Sigmoid colon (tissue), 4 donors: ENCODE measurements at regions not wholly inside any gene's neighbourhood (a gene's known extent, or its start where the extent isn't known, plus 50 kb on each side); places are given as distances from the start of the nearest gene placed in this dataset.

Experiments used
- POLR2A ChIP-seq, 2 donors: fragments of 450-650 bp; IDR thresholded peaks; one replicate each; pipeline ENCODE4 v1.6.1; 2016; ENCODE audit warnings: antibody characterized with exemption in 2 of 2, mild to moderate bottlenecking in 2 of 2, moderate library complexity in 2 of 2
- POLR2AphosphoS5 ChIP-seq, 4 donors: sonication (generic); formaldehyde crosslinking; IDR thresholded peaks; one replicate each; pipeline ENCODE4 v1.6.1; 2017; ENCODE audit warnings: antibody characterized with exemption in 4 of 4
- TF ChIP-seq, protein P1 (sequence below), 4 experiments: fragments of 450-650 bp in 3 of 4; fragments of 200-600 bp in 1 of 4; IDR thresholded peaks; one replicate each; pipeline ENCODE4 v1.5.1; 2016 to 2019; ENCODE audit warnings: antibody characterized with exemption in 4 of 4, mild to moderate bottlenecking in 3 of 4, moderate library complexity in 2 of 4

DNA sequence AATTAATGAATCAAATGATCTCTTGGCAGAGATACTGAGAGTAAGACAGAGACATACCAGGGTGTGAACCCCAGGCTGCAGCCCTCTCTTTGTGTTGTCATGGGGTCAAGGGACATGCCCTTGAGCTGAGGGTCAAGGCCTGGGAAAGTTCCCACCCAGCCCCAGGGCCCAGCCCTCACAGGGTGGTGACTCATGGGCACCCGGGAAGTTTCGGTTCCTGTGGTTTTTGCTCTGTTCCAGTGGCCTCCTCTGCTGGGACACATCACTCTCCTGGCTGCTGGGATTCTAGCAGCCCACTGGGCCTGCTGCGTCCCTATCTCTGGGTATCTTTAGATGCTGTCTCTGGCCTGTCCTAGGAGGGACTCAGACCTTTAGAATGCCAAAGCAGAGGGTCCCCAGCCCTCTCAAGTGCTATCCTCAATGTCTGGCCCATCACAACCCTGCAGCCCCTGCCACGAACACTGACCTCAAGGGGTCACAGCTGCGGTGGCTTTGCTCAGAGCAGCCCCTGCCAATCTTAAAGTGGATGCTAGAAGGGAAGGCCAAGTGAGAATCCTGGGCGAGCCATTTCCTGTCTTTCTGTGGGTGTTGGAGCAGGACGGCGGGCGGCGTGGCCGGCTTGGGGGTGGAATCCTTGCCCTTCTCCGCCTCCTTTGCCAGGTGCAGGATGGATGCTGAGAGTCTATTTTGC, 148.4 kb upstream of the TLE3 start:
- TF ChIP-seq, protein P1, sequence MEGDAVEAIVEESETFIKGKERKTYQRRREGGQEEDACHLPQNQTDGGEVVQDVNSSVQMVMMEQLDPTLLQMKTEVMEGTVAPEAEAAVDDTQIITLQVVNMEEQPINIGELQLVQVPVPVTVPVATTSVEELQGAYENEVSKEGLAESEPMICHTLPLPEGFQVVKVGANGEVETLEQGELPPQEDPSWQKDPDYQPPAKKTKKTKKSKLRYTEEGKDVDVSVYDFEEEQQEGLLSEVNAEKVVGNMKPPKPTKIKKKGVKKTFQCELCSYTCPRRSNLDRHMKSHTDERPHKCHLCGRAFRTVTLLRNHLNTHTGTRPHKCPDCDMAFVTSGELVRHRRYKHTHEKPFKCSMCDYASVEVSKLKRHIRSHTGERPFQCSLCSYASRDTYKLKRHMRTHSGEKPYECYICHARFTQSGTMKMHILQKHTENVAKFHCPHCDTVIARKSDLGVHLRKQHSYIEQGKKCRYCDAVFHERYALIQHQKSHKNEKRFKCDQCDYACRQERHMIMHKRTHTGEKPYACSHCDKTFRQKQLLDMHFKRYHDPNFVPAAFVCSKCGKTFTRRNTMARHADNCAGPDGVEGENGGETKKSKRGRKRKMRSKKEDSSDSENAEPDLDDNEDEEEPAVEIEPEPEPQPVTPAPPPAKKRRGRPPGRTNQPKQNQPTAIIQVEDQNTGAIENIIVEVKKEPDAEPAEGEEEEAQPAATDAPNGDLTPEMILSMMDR (IDR thresholded peaks at IDR 0.05), result no peak
- no peak for TF ChIP-seq POLR2A (IDR thresholded peaks at IDR 0.05)
- no peak for TF ChIP-seq POLR2AphosphoS5 (IDR thresholded peaks at IDR 0.05)
